ENCODE measurements at regions not wholly inside any gene's neighbourhood (a gene's known extent, or its start where the extent isn't known, plus 50 kb on each side); places are given as distances from the start of the nearest gene placed in this dataset.

DNA sequence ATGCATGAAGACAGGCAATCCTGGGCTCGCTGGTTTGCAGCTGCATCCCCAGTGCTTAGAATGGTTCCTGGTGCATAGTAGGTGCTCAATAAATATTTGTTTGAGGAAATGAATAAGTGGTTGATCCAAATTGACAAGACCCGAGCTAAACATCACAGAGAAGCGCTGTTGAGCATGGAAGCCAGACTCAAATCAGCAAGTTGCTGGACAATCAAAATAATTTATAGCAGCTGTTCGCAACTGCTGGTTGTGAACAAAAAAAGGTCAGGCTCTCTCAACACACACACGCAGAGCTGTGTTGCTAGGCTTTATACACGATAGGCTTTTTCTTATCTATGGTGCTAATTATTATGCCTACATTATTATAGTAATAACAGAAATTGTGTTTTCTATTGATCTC, 190.2 kb downstream of the TBX5 start:
- Histone ChIP-seq H3K9ac (ENCODE audit: low read depth, low read length) (no peak overlapping the region), H3K27me3 (ENCODE audit: control insufficient read depth, insufficient read depth, low read length) (no peaks in the 10 kb centered on the region), H3K4me3 (ENCODE audit: low read depth, low read length) (no peak overlapping the region), H3K4me1 (ENCODE audit: control insufficient read depth, insufficient read depth, low read length) (no peaks in the 10 kb centered on the region), H3K9me3 (ENCODE audit: control insufficient read depth, insufficient read depth, low read length) (no peaks in the 10 kb centered on the region), H3K36me3 (ENCODE audit: control insufficient read depth, insufficient read depth, low read length) (no peaks in the 10 kb centered on the region)

DNA sequence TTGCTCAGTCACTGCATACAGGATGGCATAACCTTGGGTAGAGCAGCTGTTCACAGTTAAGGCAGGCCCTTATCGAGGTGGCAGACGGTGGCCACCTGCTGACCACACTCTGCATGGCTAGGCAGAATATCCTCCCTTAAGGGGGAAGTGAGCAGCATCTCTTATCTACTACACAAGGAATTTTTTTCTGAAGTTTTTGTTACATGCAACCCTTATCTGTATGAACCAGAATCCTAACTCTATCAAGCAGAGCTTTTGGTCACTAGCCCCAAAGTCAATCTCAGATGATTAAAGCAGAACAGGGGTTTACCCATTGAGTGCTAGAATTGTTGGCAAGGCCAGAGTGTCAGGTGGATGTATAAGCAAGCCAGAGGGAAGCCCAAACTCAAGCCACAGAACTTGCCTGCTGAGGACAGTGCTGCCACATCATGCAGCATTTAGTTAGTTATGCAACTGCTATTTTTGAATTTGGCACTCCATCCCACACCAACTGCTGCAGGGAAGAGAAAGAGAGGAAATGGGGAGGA, 192.8 kb downstream of the TBX5 start:
- no peak overlapping the region for H3K4me3 ChIP-seq (ENCODE audit: low read depth, low read length)
- no peaks in the 10 kb centered on the region for H3K9me3 ChIP-seq (ENCODE audit: control insufficient read depth, insufficient read depth, low read length)
- no peaks in the 10 kb centered on the region for H3K36me3 ChIP-seq (ENCODE audit: control insufficient read depth, insufficient read depth, low read length)
- H3K9ac ChIP-seq (ENCODE audit: low read depth, low read length): no peak overlapping the region
- H3K27me3 ChIP-seq (ENCODE audit: control insufficient read depth, insufficient read depth, low read length): no peaks in the 10 kb centered on the region
- H3K4me1 ChIP-seq (ENCODE audit: control insufficient read depth, insufficient read depth, low read length): peaks cover 2% of the 10 kb centered on the region

DNA sequence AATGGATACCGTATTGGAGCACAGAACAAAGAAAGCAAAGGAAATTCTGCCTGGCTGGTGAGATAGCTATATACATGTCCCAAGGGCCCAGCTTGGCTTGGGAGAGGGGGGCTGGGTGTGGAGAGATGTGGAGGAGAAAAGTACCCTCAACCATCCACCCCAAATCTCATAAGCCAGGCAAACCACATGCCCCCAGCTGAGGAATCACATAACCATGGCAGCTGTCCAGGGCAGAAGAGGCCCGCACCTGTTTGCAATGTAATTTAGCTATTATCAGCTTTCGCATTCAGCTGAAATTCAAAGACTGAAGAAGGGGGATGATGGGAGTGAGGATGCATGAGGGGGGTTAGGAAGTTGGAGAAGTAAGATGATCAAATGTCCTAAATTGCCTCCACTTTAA, 196.1 kb downstream of the TBX5 start:
- Histone ChIP-seq H3K9ac (ENCODE audit: low read depth, low read length) (no peak overlapping the region), H3K36me3 (ENCODE audit: control insufficient read depth, insufficient read depth, low read length) (no peaks in the 10 kb centered on the region), H3K9me3 (ENCODE audit: control insufficient read depth, insufficient read depth, low read length) (no peaks in the 10 kb centered on the region), H3K27me3 (ENCODE audit: control insufficient read depth, insufficient read depth, low read length) (no peaks in the 10 kb centered on the region), H3K4me3 (ENCODE audit: low read depth, low read length) (no peak overlapping the region), H3K4me1 (ENCODE audit: control insufficient read depth, insufficient read depth, low read length) (peaks cover 3% of the 10 kb centered on the region)

DNA sequence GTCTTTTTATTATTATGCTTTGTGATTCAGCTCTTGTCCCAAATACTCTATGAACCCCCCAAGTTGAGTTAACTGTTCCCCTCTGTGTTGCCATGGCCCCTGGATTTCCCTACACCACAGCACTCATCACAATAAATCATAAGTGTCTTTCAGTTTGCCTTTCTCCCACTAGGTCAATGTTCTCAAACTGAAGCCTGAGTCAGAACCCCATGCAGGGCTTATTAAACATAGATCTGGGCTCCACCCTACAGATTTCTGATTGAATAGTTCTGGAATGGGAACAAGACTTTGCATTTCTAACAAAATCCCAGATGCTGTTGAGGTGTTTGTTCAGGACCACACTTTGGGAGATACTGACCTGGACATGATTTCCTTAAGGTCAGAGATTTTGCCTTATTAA, 199.4 kb downstream of the TBX5 start:
- no peak overlapping the region for H3K4me3 ChIP-seq (ENCODE audit: low read depth, low read length)
- no peaks in the 10 kb centered on the region for H3K27me3 ChIP-seq (ENCODE audit: control insufficient read depth, insufficient read depth, low read length)
- H3K9ac ChIP-seq (ENCODE audit: low read depth, low read length): no peak overlapping the region
- no peaks in the 10 kb centered on the region for H3K36me3 ChIP-seq (ENCODE audit: control insufficient read depth, insufficient read depth, low read length)
- peaks cover 3% of the 10 kb centered on the region for H3K4me1 ChIP-seq (ENCODE audit: control insufficient read depth, insufficient read depth, low read length)
- no peaks in the 10 kb centered on the region for H3K9me3 ChIP-seq (ENCODE audit: control insufficient read depth, insufficient read depth, low read length)

DNA sequence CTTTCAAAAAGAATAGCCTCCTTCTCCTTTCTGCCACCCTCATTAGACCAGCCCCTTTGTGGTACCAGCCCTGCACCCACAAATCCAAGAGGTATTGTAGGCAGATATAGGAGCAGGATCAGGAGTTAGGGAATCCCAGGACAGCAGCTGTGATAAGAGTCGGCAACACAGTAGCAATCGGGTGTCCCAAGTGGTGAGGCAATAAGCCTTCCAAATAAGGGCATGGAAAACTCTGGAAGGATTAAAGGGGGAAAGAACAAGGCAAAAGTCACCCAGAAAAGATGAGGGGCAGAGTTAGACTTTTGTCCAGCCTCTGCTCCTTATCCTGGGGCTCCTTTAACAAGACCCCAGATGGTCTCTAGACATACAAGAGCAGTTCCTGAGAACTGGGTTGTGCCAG, 204.2 kb downstream of the TBX5 start:
- Histone ChIP-seq H3K36me3 (ENCODE audit: control insufficient read depth, insufficient read depth, low read length) (no peaks in the 10 kb centered on the region), H3K9ac (ENCODE audit: low read depth, low read length) (no peak overlapping the region), H3K9me3 (ENCODE audit: control insufficient read depth, insufficient read depth, low read length) (no peaks in the 10 kb centered on the region), H3K4me3 (ENCODE audit: low read depth, low read length) (no peak overlapping the region), H3K27me3 (ENCODE audit: control insufficient read depth, insufficient read depth, low read length) (no peaks in the 10 kb centered on the region), H3K4me1 (ENCODE audit: control insufficient read depth, insufficient read depth, low read length) (no peaks in the 10 kb centered on the region)

DNA sequence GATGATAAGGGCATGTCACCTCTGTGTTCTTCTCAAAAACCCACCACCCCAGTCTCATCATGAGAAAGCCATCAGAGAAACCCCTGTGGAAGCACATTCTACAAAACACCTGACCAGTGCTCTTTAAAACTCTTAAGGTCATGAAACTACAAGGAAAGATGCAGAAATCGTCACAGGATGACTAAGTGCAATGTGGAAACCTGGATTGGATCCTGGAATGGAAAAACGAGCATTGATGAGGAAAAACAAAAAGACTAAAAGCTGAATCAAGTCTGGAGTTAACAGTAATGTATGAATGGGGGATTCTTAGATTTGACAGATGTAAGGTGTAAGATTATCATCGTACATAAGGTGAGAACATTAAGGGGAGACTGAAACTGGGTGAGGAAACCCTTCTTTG, 211.0 kb downstream of the TBX5 start:
- Histone ChIP-seq H3K27me3 (ENCODE audit: control insufficient read depth, insufficient read depth, low read length) (no peaks in the 10 kb centered on the region), H3K9ac (ENCODE audit: low read depth, low read length) (no peak overlapping the region), H3K9me3 (ENCODE audit: control insufficient read depth, insufficient read depth, low read length) (no peaks in the 10 kb centered on the region), H3K4me1 (ENCODE audit: control insufficient read depth, insufficient read depth, low read length) (no peaks in the 10 kb centered on the region), H3K36me3 (ENCODE audit: control insufficient read depth, insufficient read depth, low read length) (no peaks in the 10 kb centered on the region), H3K4me3 (ENCODE audit: low read depth, low read length) (no peak overlapping the region)

DNA sequence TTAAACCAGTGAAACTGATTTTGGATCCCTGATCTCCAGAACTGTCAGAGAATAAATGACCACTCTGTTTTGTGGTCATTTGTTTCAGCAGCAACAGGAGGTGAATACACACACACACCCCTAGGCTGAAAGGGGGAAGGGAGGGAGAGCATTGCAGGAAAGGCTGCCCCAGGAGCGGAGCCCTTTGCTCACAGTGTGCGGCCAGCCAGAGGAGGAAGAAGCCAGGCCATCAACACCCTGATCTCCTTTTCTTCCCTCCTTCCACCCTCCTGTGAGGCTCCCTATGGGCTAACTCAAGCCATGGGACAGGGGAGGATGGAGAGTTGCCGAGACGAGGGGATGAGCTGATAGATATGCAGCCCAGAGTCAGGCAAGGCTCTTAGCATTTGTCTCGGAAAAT, 211.9 kb downstream of the TBX5 start:
- Histone ChIP-seq H3K9ac (ENCODE audit: low read depth, low read length) (no peak overlapping the region), H3K4me3 (ENCODE audit: low read depth, low read length) (no peak overlapping the region), H3K36me3 (ENCODE audit: control insufficient read depth, insufficient read depth, low read length) (no peaks in the 10 kb centered on the region), H3K4me1 (ENCODE audit: control insufficient read depth, insufficient read depth, low read length) (no peaks in the 10 kb centered on the region), H3K27me3 (ENCODE audit: control insufficient read depth, insufficient read depth, low read length) (no peaks in the 10 kb centered on the region), H3K9me3 (ENCODE audit: control insufficient read depth, insufficient read depth, low read length) (no peaks in the 10 kb centered on the region)

DNA sequence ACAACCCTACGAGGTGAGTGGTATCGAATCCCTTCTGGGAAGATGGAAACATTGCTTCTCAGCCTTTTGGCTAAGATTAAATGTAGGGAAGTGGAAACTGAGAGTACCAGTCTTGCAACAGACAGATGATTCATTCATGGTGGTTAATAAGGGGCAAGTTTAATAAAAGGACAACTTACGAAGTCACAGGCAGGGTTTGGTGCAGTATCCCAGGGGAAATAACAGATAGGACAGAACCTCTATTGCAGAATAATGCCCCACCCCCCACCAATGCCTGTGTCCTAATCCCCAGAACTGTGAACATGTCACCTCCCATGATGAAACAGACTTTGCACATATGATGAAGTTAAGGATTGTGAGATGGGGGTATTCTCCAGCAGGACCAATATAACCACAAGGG, 212.5 kb downstream of the TBX5 start:
- no peaks in the 10 kb centered on the region for H3K27me3 ChIP-seq (ENCODE audit: control insufficient read depth, insufficient read depth, low read length)
- no peaks in the 10 kb centered on the region for H3K9me3 ChIP-seq (ENCODE audit: control insufficient read depth, insufficient read depth, low read length)
- no peak overlapping the region for H3K4me3 ChIP-seq (ENCODE audit: low read depth, low read length)
- H3K36me3 ChIP-seq (ENCODE audit: control insufficient read depth, insufficient read depth, low read length): no peaks in the 10 kb centered on the region
- no peak overlapping the region for H3K9ac ChIP-seq (ENCODE audit: low read depth, low read length)
- no peaks in the 10 kb centered on the region for H3K4me1 ChIP-seq (ENCODE audit: control insufficient read depth, insufficient read depth, low read length)

DNA sequence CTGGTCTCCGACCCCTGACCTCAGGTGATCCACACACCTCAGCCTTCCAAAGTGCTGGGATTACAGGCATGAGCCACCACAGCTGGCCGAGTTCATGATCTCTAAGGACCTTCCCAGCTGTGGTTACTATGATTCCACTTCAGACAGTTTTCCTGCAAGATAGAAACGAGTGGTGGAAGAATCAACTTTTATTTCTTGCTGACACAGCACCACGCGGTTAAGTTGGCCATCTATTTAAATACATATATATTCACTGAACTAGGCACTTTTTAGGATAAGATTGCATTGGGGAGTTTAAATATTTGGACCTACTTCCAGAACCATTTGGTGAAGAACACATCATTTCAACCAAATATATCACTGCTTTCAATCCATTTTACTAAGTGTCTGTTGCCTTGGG, 213.4 kb downstream of the TBX5 start:
- Histone ChIP-seq H3K4me1 (ENCODE audit: control insufficient read depth, insufficient read depth, low read length) (no peaks in the 10 kb centered on the region), H3K9ac (ENCODE audit: low read depth, low read length) (no peak overlapping the region), H3K27me3 (ENCODE audit: control insufficient read depth, insufficient read depth, low read length) (no peaks in the 10 kb centered on the region), H3K9me3 (ENCODE audit: control insufficient read depth, insufficient read depth, low read length) (no peaks in the 10 kb centered on the region), H3K36me3 (ENCODE audit: control insufficient read depth, insufficient read depth, low read length) (no peaks in the 10 kb centered on the region), H3K4me3 (ENCODE audit: low read depth, low read length) (no peak overlapping the region)

DNA sequence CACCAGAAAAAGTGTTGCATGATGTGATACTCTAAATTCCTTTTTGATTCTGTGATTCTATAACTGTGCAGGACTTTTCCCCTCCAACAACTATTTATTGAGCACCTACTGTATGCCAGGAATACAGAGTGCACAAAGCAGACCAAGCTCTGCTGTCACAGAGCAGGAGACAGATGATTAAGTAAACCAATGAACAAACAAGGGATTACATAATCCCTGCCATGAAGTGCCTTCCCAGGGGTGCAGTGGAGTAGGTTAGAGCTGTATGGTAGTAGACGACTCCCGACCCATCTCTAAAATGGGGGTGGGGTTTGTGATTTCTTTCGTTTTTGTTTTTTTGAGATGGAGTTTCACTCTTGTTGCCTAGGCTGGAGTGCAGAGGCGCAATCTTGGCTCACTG, 213.9 kb downstream of the TBX5 start:
- Histone ChIP-seq H3K9me3 (ENCODE audit: control insufficient read depth, insufficient read depth, low read length) (no peaks in the 10 kb centered on the region), H3K9ac (ENCODE audit: low read depth, low read length) (no peak overlapping the region), H3K27me3 (ENCODE audit: control insufficient read depth, insufficient read depth, low read length) (no peaks in the 10 kb centered on the region), H3K4me3 (ENCODE audit: low read depth, low read length) (no peak overlapping the region), H3K4me1 (ENCODE audit: control insufficient read depth, insufficient read depth, low read length) (peaks cover 2% of the 10 kb centered on the region), H3K36me3 (ENCODE audit: control insufficient read depth, insufficient read depth, low read length) (no peaks in the 10 kb centered on the region)

DNA sequence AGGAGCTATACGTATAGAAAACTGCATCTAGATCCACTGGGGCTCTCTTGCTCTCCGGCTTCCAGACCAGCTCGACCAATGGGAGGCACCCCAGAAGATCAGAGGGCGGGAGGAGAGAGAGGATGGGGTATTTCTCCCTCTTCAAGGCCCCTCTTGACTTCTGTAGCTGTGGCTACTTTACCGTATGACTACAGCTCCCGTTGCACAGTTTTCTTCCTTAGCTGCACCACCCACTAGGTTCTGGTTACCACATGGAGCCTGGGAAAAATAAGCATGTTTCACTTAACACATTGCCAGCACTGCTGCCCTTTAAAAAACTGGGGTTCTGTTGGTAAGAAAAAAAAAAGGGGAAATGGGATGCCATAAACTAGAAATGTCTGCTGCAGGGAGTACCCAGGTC, 214.4 kb downstream of the TBX5 start:
- Histone ChIP-seq H3K9me3 (ENCODE audit: control insufficient read depth, insufficient read depth, low read length) (no peaks in the 10 kb centered on the region), H3K9ac (ENCODE audit: low read depth, low read length) (no peak overlapping the region), H3K27me3 (ENCODE audit: control insufficient read depth, insufficient read depth, low read length) (no peaks in the 10 kb centered on the region), H3K4me1 (ENCODE audit: control insufficient read depth, insufficient read depth, low read length) (peaks cover 3% of the 10 kb centered on the region), H3K4me3 (ENCODE audit: low read depth, low read length) (no peak overlapping the region), H3K36me3 (ENCODE audit: control insufficient read depth, insufficient read depth, low read length) (no peaks in the 10 kb centered on the region)

DNA sequence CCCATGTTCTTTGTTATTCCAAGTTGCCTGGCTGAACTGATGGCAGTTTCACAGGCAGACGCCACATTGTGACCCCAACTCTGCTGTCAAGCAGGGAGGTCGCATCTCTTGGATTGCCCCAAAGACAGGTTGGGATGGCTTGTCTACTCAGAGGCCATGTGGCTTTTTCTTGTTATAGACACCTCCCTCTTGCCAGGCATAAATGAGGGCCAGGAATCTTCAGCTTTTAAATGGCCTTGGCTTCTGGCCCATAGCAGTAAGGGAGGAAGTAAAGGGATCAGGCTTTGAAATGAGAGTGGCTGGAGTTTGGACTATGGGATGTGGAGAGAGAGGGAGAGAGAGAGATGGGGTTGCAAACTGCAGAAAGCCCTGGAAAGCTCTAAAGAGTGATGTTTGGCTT, 215.0 kb downstream of the TBX5 start:
- Histone ChIP-seq H3K4me1 (ENCODE audit: control insufficient read depth, insufficient read depth, low read length) (peaks cover 7% of the 10 kb centered on the region), H3K9me3 (ENCODE audit: control insufficient read depth, insufficient read depth, low read length) (no peaks in the 10 kb centered on the region), H3K36me3 (ENCODE audit: control insufficient read depth, insufficient read depth, low read length) (no peaks in the 10 kb centered on the region), H3K4me3 (ENCODE audit: low read depth, low read length) (no peak overlapping the region), H3K9ac (ENCODE audit: low read depth, low read length) (no peak overlapping the region), H3K27me3 (ENCODE audit: control insufficient read depth, insufficient read depth, low read length) (peaks cover under 1% of the 10 kb centered on the region)

DNA sequence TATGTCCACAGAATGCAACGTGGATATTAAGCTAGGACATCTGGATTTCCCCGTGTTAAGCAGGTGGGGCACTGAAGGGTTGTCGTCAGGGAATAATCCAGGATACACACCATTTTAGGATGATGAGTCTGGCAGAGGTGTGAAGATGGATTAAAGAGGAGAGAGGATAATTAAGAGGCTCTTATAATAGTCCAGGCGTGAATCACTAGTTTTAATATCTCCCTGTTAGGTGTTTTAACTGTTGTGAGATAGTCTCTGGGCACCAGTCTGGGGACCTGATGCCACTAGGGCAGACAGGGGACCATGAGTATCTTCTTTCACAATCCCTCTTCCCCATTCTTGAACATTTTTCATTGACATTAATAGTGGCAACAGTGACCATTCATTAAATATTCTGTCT, 216.7 kb downstream of the TBX5 start:
- Histone ChIP-seq H3K27me3 (ENCODE audit: control insufficient read depth, insufficient read depth, low read length) (peaks cover 5% of the 10 kb centered on the region), H3K36me3 (ENCODE audit: control insufficient read depth, insufficient read depth, low read length) (no peaks in the 10 kb centered on the region), H3K4me3 (ENCODE audit: low read depth, low read length) (no peak overlapping the region), H3K4me1 (ENCODE audit: control insufficient read depth, insufficient read depth, low read length) (peaks cover 7% of the 10 kb centered on the region), H3K9ac (ENCODE audit: low read depth, low read length) (no peak overlapping the region), H3K9me3 (ENCODE audit: control insufficient read depth, insufficient read depth, low read length) (no peaks in the 10 kb centered on the region)

All from iPS-15b (cell line).